Endodermal cell (in vitro differentiated cells): ENCODE measurements at regions not wholly inside any gene's neighbourhood (a gene's known extent, or its start where the extent isn't known, plus 50 kb on each side); places are given as distances from the start of the nearest gene placed in this dataset.

Source experiments
- DNase-seq: peaks from one replicate; pipeline ENCODE4 v3.0.0-alpha.2; 2017
- H3K27ac ChIP-seq: 2 replicates; pipeline ENCODE4 v1.5.1; 2013; ENCODE audit warnings: mild to moderate bottlenecking, low read depth, low read length, moderate library complexity
- H3K27me3 ChIP-seq: 2 replicates; pipeline ENCODE4 v1.6.1; 2013; ENCODE audit warnings: mild to moderate bottlenecking, low read length, moderate library complexity; ENCODE audit not compliant: insufficient read depth, control insufficient read depth, poor library complexity, severe bottlenecking
- H3K36me3 ChIP-seq: 2 replicates; pipeline ENCODE4 v1.7.0; 2013; ENCODE audit warnings: mild to moderate bottlenecking, low read length, moderate library complexity; ENCODE audit not compliant: control insufficient read depth, insufficient read depth
- H3K4me1 ChIP-seq: one replicate; pipeline ENCODE4 v1.7.0; 2013; ENCODE audit warnings: low read length; ENCODE audit not compliant: control insufficient read depth, insufficient read depth
- H3K4me3 ChIP-seq: 2 replicates; pipeline ENCODE4 v1.5.1; 2013; ENCODE audit warnings: mild to moderate bottlenecking, low read length, moderate library complexity
- H3K9ac ChIP-seq: 2 replicates; pipeline ENCODE4 v1.6.1; 2013; ENCODE audit warnings: mild to moderate bottlenecking, low read length, moderate library complexity; ENCODE audit not compliant: poor library complexity, severe bottlenecking; ENCODE audit errors: extremely low read depth
- H3K9me3 ChIP-seq: 2 replicates; pipeline ENCODE4 v1.6.1; 2013; ENCODE audit warnings: mild to moderate bottlenecking, low read length, moderate library complexity; ENCODE audit not compliant: control insufficient read depth
- H3K27ac Mint-ChIP-seq: 2 replicates; pipeline ENCODE4 v1.8.0; 2020; ENCODE audit warnings: mixed read lengths
- H3K27me3 Mint-ChIP-seq: 2 replicates; pipeline ENCODE4 v1.8.0; 2021; ENCODE audit warnings: mild to moderate bottlenecking, mixed read lengths; ENCODE audit not compliant: insufficient read depth
- H3K36me3 Mint-ChIP-seq: 2 replicates; pipeline ENCODE4 v1.8.0; 2020; ENCODE audit warnings: low read depth, mixed read lengths
- H3K4me1 Mint-ChIP-seq: 2 replicates; pipeline ENCODE4 v1.8.0; 2020; ENCODE audit warnings: mixed read lengths
- H3K4me3 Mint-ChIP-seq: 2 replicates; pipeline ENCODE4 v1.8.0; 2020; ENCODE audit warnings: mild to moderate bottlenecking, moderate library complexity, mixed read lengths
- H3K9me3 Mint-ChIP-seq: 2 replicates; pipeline ENCODE4 v1.8.0; 2020; ENCODE audit warnings: mild to moderate bottlenecking, mixed read lengths
- WGBS, 2 experiments: methylation state at CpG; one replicate each; pipeline versions ENCODE4 v1.1.5 to v1.1.7; 2013; ENCODE audit warnings: missing lambda C conversion rate in 2 of 2, mixed read lengths in 1 of 2; ENCODE audit not compliant: insufficient coverage in 1 of 2, insufficient read length in 1 of 2; 5-methylcytosine and 5-hydroxymethylcytosine counted together
- TF ChIP-seq, protein P1 (sequence below): fragments of 200-600 bp; sonication (generic); conservative IDR thresholded peaks from 2 replicates; pipeline ENCODE4 v1.5.0; 2021; ENCODE audit warnings: antibody characterized with exemption, mild to moderate bottlenecking

- Mint-ChIP-seq H3K36me3 (no peaks in the 10 kb centered on the region), H3K4me1 (peaks cover 10% of the 10 kb centered on the region), H3K27me3 (no peaks in the 10 kb centered on the region), H3K27ac (no peak overlapping the region), H3K4me3 (no peak overlapping the region), H3K9me3 (no peaks in the 10 kb centered on the region)
- no peak for DNase-seq
- no peak overlapping the region for H3K27ac ChIP-seq
- H3K27me3 ChIP-seq: no peaks in the 10 kb centered on the region
- no peaks in the 10 kb centered on the region for H3K4me1 ChIP-seq
- H3K4me3 ChIP-seq: no peak overlapping the region
- H3K9me3 ChIP-seq: no peaks in the 10 kb centered on the region
- H3K9ac ChIP-seq: no peak overlapping the region
- H3K36me3 ChIP-seq: no peaks in the 10 kb centered on the region
- TF ChIP-seq, protein P1, sequence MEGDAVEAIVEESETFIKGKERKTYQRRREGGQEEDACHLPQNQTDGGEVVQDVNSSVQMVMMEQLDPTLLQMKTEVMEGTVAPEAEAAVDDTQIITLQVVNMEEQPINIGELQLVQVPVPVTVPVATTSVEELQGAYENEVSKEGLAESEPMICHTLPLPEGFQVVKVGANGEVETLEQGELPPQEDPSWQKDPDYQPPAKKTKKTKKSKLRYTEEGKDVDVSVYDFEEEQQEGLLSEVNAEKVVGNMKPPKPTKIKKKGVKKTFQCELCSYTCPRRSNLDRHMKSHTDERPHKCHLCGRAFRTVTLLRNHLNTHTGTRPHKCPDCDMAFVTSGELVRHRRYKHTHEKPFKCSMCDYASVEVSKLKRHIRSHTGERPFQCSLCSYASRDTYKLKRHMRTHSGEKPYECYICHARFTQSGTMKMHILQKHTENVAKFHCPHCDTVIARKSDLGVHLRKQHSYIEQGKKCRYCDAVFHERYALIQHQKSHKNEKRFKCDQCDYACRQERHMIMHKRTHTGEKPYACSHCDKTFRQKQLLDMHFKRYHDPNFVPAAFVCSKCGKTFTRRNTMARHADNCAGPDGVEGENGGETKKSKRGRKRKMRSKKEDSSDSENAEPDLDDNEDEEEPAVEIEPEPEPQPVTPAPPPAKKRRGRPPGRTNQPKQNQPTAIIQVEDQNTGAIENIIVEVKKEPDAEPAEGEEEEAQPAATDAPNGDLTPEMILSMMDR: no peak
- WGBS, 2 experiments: 75 to 77% methylated on average over 8 to 10 of the region's 10 CpGs
These were observed 245.5 kb downstream of the TBL1XR1 start for GRCh38 chr3:176951586-176952292.

DNA sequence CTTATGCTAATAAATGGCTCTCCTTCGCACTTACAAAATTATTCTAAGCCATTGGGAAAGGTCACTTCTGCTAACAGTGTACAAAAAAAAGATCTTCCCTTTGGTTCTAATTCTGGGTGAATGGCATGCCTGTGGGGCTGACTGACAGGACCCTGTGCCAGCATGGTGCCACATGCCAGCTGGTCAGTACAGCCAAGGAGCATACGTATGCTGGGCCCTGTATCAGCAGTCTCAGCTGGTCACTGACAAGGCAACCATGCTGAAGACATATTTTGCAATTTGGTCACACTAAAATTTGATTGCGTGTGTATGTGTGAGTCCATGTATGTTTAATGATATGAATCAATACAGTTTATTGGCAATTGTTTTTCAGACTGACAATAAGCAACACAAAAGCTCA lies 246.1 kb downstream of the TBL1XR1 start:
- no peak for DNase-seq
- no peak overlapping the region for H3K27ac ChIP-seq
- H3K36me3 ChIP-seq: no peaks in the 10 kb centered on the region
- H3K4me1 Mint-ChIP-seq: peaks cover 10% of the 10 kb centered on the region
- H3K27ac Mint-ChIP-seq: no peak overlapping the region
- no peak overlapping the region for H3K4me3 ChIP-seq
- TF ChIP-seq, protein P1: no peak
- H3K9ac ChIP-seq: no peak overlapping the region
- no peaks in the 10 kb centered on the region for H3K9me3 ChIP-seq
- H3K27me3 ChIP-seq: no peaks in the 10 kb centered on the region
- H3K4me1 ChIP-seq: no peaks in the 10 kb centered on the region
- 88 to 92% methylated on average over 2 to 3 of the region's 3 CpGs for WGBS, 2 experiments
- H3K4me3 Mint-ChIP-seq: no peak overlapping the region
- no peaks in the 10 kb centered on the region for H3K9me3 Mint-ChIP-seq
- no peaks in the 10 kb centered on the region for H3K36me3 Mint-ChIP-seq
- H3K27me3 Mint-ChIP-seq: no peaks in the 10 kb centered on the region

- Histone ChIP-seq H3K9me3 (no peaks in the 10 kb centered on the region), H3K36me3 (no peaks in the 10 kb centered on the region), H3K4me3 (no peak overlapping the region), H3K27me3 (no peaks in the 10 kb centered on the region), H3K27ac (no peak overlapping the region), H3K4me1 (no peaks in the 10 kb centered on the region), H3K9ac (no peak overlapping the region)
- Mint-ChIP-seq H3K27me3 (no peaks in the 10 kb centered on the region), H3K9me3 (no peaks in the 10 kb centered on the region), H3K27ac (no peak overlapping the region), H3K36me3 (no peaks in the 10 kb centered on the region), H3K4me3 (no peak overlapping the region), H3K4me1 (peaks cover 10% of the 10 kb centered on the region)
- TF ChIP-seq, protein P1: no peak
- no peak for DNase-seq
- WGBS, 2 experiments: 89 to 90% methylated on average over 2 to 3 of the region's 3 CpGs
These were observed 246.5 kb downstream of the TBL1XR1 start for GRCh38 chr3:176950743-176951142.
